ENCODE measurements at regions not wholly inside any gene's neighbourhood (a gene's known extent, or its start where the extent isn't known, plus 50 kb on each side); places are given as distances from the start of the nearest gene placed in this dataset.
"Not testable (repeated sequence)": the region's sequence is repeated elsewhere in the genome, so short reads cannot be mapped to it uniquely, and the experiment has no call there.

- Histone ChIP-seq H4K8ac (ENCODE audit: low read depth, low read length) (no peak overlapping the region), H2BK5ac (ENCODE audit: low read length) (no peak overlapping the region), H4K5ac (ENCODE audit: low read length) (no peak overlapping the region), H2BK15ac (replicated peaks; ENCODE audit: low read depth) (no peak overlapping the region), H3K23ac (ENCODE audit: low read length) (no peak overlapping the region), H3K36me3 (ENCODE audit: control insufficient read depth, insufficient read depth, low read length) (no peaks in the 10 kb centered on the region), H3K79me1 (ENCODE audit: low read length) (no peaks in the 10 kb centered on the region), H3K4me3 (ENCODE audit: low read length) (no peak overlapping the region), H3K4ac (ENCODE audit: low read depth, low read length) (no peak overlapping the region), H3K56ac (ENCODE audit: low read length) (no peak overlapping the region), H3K4me1 (ENCODE audit: control insufficient read depth, low read depth, low read length) (no peaks in the 10 kb centered on the region), H3K79me2 (ENCODE audit: control insufficient read depth, insufficient read depth, low read length) (no peaks in the 10 kb centered on the region), H3K18ac (ENCODE audit: low read length) (no peak overlapping the region), H3K27ac (ENCODE audit: low read depth, low read length) (no peak overlapping the region), H3K27me3 (ENCODE audit: insufficient read depth, low read length, poor library complexity) (no peaks in the 10 kb centered on the region), H2BK120ac (ENCODE audit: low read depth, low read length) (no peak overlapping the region), H3K4me2 (ENCODE audit: low read length) (no peak overlapping the region), H3K9ac (ENCODE audit: low read length) (no peak overlapping the region), H2AK5ac (ENCODE audit: low read length) (no peak overlapping the region)
- DNase-seq = no peak
- no CpG with 5 or more reads among the region's 2 CpGs for WGBS (ENCODE audit: extremely low coverage, insufficient coverage, low lambda C conversion rate)
Observed at GRCh38 chr11:25547292-25547691, 784.6 kb upstream of the ANO3 start.

DNA sequence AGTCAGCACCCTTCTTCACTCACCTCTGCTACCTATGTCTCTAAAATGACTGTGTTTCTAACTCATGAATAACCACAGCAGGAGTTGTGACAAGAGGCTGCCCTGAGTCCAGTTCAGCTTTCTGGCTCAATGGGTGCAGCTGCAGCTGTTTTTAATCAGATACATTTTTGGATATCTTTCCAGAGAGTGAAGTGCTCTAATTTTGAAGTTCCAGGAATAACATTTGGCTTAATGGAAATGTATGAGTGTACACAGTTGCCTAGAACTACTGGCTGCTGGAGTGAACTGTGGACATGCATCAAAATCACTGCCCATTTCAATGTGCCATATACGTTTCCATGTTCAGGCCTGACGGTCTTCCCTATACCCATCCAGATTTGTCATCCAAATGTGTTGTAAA is 769.5 kb upstream of the ANO3 start:
- no CpG with 5 or more reads among the region's 2 CpGs for WGBS (ENCODE audit: extremely low coverage, insufficient coverage, low lambda C conversion rate)
- Histone ChIP-seq H2BK5ac (ENCODE audit: low read length) (no peak overlapping the region), H4K8ac (ENCODE audit: low read depth, low read length) (no peak overlapping the region), H2BK120ac (ENCODE audit: low read depth, low read length) (no peak overlapping the region), H2BK15ac (replicated peaks; ENCODE audit: low read depth) (no peak overlapping the region), H3K4ac (ENCODE audit: low read depth, low read length) (no peak overlapping the region), H3K23ac (ENCODE audit: low read length) (no peak overlapping the region), H3K36me3 (ENCODE audit: control insufficient read depth, insufficient read depth, low read length) (no peaks in the 10 kb centered on the region), H3K27ac (ENCODE audit: low read depth, low read length) (no peak overlapping the region), H3K4me1 (ENCODE audit: control insufficient read depth, low read depth, low read length) (no peaks in the 10 kb centered on the region), H3K79me1 (ENCODE audit: low read length) (no peaks in the 10 kb centered on the region), H2AK5ac (ENCODE audit: low read length) (no peak overlapping the region), H3K79me2 (ENCODE audit: control insufficient read depth, insufficient read depth, low read length) (no peaks in the 10 kb centered on the region), H4K5ac (ENCODE audit: low read length) (no peak overlapping the region), H3K56ac (ENCODE audit: low read length) (no peak overlapping the region), H3K27me3 (ENCODE audit: insufficient read depth, low read length, poor library complexity) (no peaks in the 10 kb centered on the region), H3K9ac (ENCODE audit: low read length) (no peak overlapping the region), H3K4me3 (ENCODE audit: low read length) (no peak overlapping the region), H3K18ac (ENCODE audit: low read length) (no peak overlapping the region), H3K4me2 (ENCODE audit: low read length) (no peak overlapping the region)
- DNase-seq = no peak

- Histone ChIP-seq H3K23ac (ENCODE audit: low read length) (no peak overlapping the region), H2BK15ac (replicated peaks; ENCODE audit: low read depth) (no peak overlapping the region)
Observed at GRCh38 chr11:25565846-25566245, 766.1 kb upstream of the ANO3 start.

GRCh38 chr11:25566298-25567200 is 765.4 kb upstream of the ANO3 start:
- no peak for DNase-seq
- no peak overlapping the region for H3K9ac ChIP-seq (ENCODE audit: low read length)

More at GRCh38 chr11:25565846-25566245, 766.1 kb upstream of the ANO3 start:
- Histone ChIP-seq H2BK120ac (ENCODE audit: low read depth, low read length) (no peak overlapping the region), H3K4ac (ENCODE audit: low read depth, low read length) (no peak overlapping the region), H4K5ac (ENCODE audit: low read length) (no peak overlapping the region), H4K8ac (ENCODE audit: low read depth, low read length) (no peak overlapping the region), H3K79me2 (ENCODE audit: control insufficient read depth, insufficient read depth, low read length) (no peaks in the 10 kb centered on the region), H3K4me1 (ENCODE audit: control insufficient read depth, low read depth, low read length) (no peaks in the 10 kb centered on the region), H3K79me1 (ENCODE audit: low read length) (no peaks in the 10 kb centered on the region), H3K18ac (ENCODE audit: low read length) (no peak overlapping the region), H3K27me3 (ENCODE audit: insufficient read depth, low read length, poor library complexity) (no peaks in the 10 kb centered on the region), H3K36me3 (ENCODE audit: control insufficient read depth, insufficient read depth, low read length) (no peaks in the 10 kb centered on the region), H3K27ac (ENCODE audit: low read depth, low read length) (no peak overlapping the region), H3K9ac (ENCODE audit: low read length) (no peak overlapping the region), H3K4me3 (ENCODE audit: low read length) (no peak overlapping the region), H3K56ac (ENCODE audit: low read length) (no peak overlapping the region), H2AK5ac (ENCODE audit: low read length) (no peak overlapping the region), H2BK5ac (ENCODE audit: low read length) (no peak overlapping the region), H3K4me2 (ENCODE audit: low read length) (no peak overlapping the region)
- no peak for DNase-seq

DNA sequence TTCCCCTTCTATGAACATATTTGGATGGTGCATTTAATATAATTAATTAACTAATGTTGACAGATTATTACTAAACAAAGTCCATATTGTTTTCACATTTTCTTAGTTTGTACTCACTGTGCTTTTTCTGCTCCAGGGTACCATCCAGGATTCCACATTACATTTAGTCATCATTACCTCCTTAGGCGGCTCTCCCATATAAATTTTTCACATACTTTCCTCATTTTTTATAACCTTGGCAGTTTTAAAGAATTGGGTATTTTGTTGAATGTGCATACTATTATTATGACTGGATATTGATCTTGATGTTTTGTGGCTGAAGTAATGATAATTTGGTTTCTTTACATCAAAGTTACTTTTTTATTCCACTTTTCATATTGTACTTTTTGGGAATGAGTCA is 755.6 kb upstream of the ANO3 start:
- no peaks in the 10 kb centered on the region for H3K27me3 ChIP-seq (ENCODE audit: insufficient read depth, low read length, poor library complexity)
- WGBS (ENCODE audit: extremely low coverage, insufficient coverage, low lambda C conversion rate) = no CpG with 5 or more reads among the region's 1 CpG
- no peak overlapping the region for H3K23ac ChIP-seq (ENCODE audit: low read length)
- H2BK5ac ChIP-seq (ENCODE audit: low read length) = no peak overlapping the region
- no peak overlapping the region for H3K56ac ChIP-seq (ENCODE audit: low read length)
- no peak overlapping the region for H4K5ac ChIP-seq (ENCODE audit: low read length)
- H3K4me3 ChIP-seq (ENCODE audit: low read length) = no peak overlapping the region
- no peak overlapping the region for H2AK5ac ChIP-seq (ENCODE audit: low read length)
- no peak overlapping the region for H3K18ac ChIP-seq (ENCODE audit: low read length)
- no peaks in the 10 kb centered on the region for H3K36me3 ChIP-seq (ENCODE audit: control insufficient read depth, insufficient read depth, low read length)
- H4K8ac ChIP-seq (ENCODE audit: low read depth, low read length) = no peak overlapping the region
- H3K27ac ChIP-seq (ENCODE audit: low read depth, low read length) = no peak overlapping the region
- no peaks in the 10 kb centered on the region for H3K79me1 ChIP-seq (ENCODE audit: low read length)
- H3K4me2 ChIP-seq (ENCODE audit: low read length) = no peak overlapping the region
- no peak overlapping the region for H2BK120ac ChIP-seq (ENCODE audit: low read depth, low read length)
- H3K4ac ChIP-seq (ENCODE audit: low read depth, low read length) = no peak overlapping the region
- H3K4me1 ChIP-seq (ENCODE audit: control insufficient read depth, low read depth, low read length) = no peaks in the 10 kb centered on the region
- no peaks in the 10 kb centered on the region for H3K79me2 ChIP-seq (ENCODE audit: control insufficient read depth, insufficient read depth, low read length)
- H2BK15ac ChIP-seq (replicated peaks; ENCODE audit: low read depth) = no peak overlapping the region
- no peak overlapping the region for H3K9ac ChIP-seq (ENCODE audit: low read length)
- DNase-seq = no peak

More at GRCh38 chr11:25566298-25567200, 765.4 kb upstream of the ANO3 start:
- H3K27me3 ChIP-seq (ENCODE audit: insufficient read depth, low read length, poor library complexity) = no peaks in the 10 kb centered on the region
- no peak overlapping the region for H2BK15ac ChIP-seq (replicated peaks; ENCODE audit: low read depth)
- WGBS (ENCODE audit: extremely low coverage, insufficient coverage, low lambda C conversion rate) = no CpG with 5 or more reads among the region's 5 CpGs
- H2BK120ac ChIP-seq (ENCODE audit: low read depth, low read length) = no peak overlapping the region
- no peak overlapping the region for H4K8ac ChIP-seq (ENCODE audit: low read depth, low read length)
- no peak overlapping the region for H3K4me2 ChIP-seq (ENCODE audit: low read length)
- no peaks in the 10 kb centered on the region for H3K79me2 ChIP-seq (ENCODE audit: control insufficient read depth, insufficient read depth, low read length)
- H3K18ac ChIP-seq (ENCODE audit: low read length) = no peak overlapping the region
- H3K4me3 ChIP-seq (ENCODE audit: low read length) = no peak overlapping the region
- H2AK5ac ChIP-seq (ENCODE audit: low read length) = no peak overlapping the region
- no peaks in the 10 kb centered on the region for H3K36me3 ChIP-seq (ENCODE audit: control insufficient read depth, insufficient read depth, low read length)
- no peak overlapping the region for H3K23ac ChIP-seq (ENCODE audit: low read length)
- no peak overlapping the region for H2BK5ac ChIP-seq (ENCODE audit: low read length)
- H4K5ac ChIP-seq (ENCODE audit: low read length) = no peak overlapping the region
- no peaks in the 10 kb centered on the region for H3K79me1 ChIP-seq (ENCODE audit: low read length)
- no peak overlapping the region for H3K4ac ChIP-seq (ENCODE audit: low read depth, low read length)
- H3K4me1 ChIP-seq (ENCODE audit: control insufficient read depth, low read depth, low read length) = no peaks in the 10 kb centered on the region
- H3K27ac ChIP-seq (ENCODE audit: low read depth, low read length) = no peak overlapping the region
- H3K56ac ChIP-seq (ENCODE audit: low read length) = no peak overlapping the region

DNA sequence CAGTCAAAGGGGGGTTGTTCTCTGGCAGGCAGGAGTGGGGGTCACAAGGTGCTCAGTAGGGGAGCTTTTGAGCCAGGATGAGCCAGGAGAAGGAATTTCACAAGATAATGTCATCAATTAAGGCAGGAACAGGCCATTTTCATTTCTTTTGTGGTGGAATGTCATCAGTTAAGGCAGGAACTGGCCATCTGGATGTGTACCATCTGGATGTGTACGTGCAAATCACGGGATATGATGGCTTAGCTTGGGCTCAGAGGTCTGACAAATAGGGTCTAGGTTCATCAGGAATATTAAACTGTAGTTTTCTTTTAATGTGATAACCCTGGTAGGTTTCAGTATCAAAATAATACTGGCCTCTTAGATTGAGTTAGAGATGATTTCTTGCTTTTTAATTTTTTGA is 752.4 kb upstream of the ANO3 start:
- not testable (repeated sequence) for H4K5ac ChIP-seq (ENCODE audit: low read length); H3K18ac ChIP-seq (ENCODE audit: low read length); H3K79me1 ChIP-seq (ENCODE audit: low read length); H2BK5ac ChIP-seq (ENCODE audit: low read length); H3K4me3 ChIP-seq (ENCODE audit: low read length); H3K56ac ChIP-seq (ENCODE audit: low read length); H3K23ac ChIP-seq (ENCODE audit: low read length); H3K4ac ChIP-seq (ENCODE audit: low read depth, low read length); H4K8ac ChIP-seq (ENCODE audit: low read depth, low read length); H3K36me3 ChIP-seq (ENCODE audit: control insufficient read depth, insufficient read depth, low read length); H3K27me3 ChIP-seq (ENCODE audit: insufficient read depth, low read length, poor library complexity); H3K79me2 ChIP-seq (ENCODE audit: control insufficient read depth, insufficient read depth, low read length); H3K9ac ChIP-seq (ENCODE audit: low read length); H3K27ac ChIP-seq (ENCODE audit: low read depth, low read length); H3K4me2 ChIP-seq (ENCODE audit: low read length); H2BK15ac ChIP-seq (replicated peaks; ENCODE audit: low read depth); H2BK120ac ChIP-seq (ENCODE audit: low read depth, low read length); H2AK5ac ChIP-seq (ENCODE audit: low read length); H3K4me1 ChIP-seq (ENCODE audit: control insufficient read depth, low read depth, low read length)
- peak; percentile 39 for DNase-seq
- no CpG with 5 or more reads among the region's 2 CpGs for WGBS (ENCODE audit: extremely low coverage, insufficient coverage, low lambda C conversion rate)

Data from mesendoderm (in vitro differentiated cells).